Calu3 (cell line): ENCODE measurements at regions not wholly inside any gene's neighbourhood (a gene's known extent, or its start where the extent isn't known, plus 50 kb on each side); places are given as distances from the start of the nearest gene placed in this dataset.

Experiments
- BruUV-seq: library from RNA; stranded (reverse); fragments of 400-500 nt; replicated peaks from 2 replicates; lab custom pipeline; 2021; lab: Mats Ljungman, UMichigan
- CTCF ChIA-PET: fragments of 300-600 bp; sonication (Branson Sonifier 250); formaldehyde crosslinking; loops from one replicate; lab custom pipeline; 2022; ENCODE audit warnings: antibody characterized with exemption; lab: Charles Lee
- DNase-seq: peaks from one replicate; pipeline ENCODE4 v3.0.0; 2022
- H3K27ac Mint-ChIP-seq: one replicate; pipeline ENCODE4 v1.8.0; 2022; ENCODE audit warnings: mixed read lengths; ENCODE audit not compliant: unreplicated experiment
- H3K27me3 Mint-ChIP-seq: one replicate; pipeline ENCODE4 v1.8.0; 2022; ENCODE audit warnings: mixed read lengths; ENCODE audit not compliant: unreplicated experiment
- H3K36me3 Mint-ChIP-seq: one replicate; pipeline ENCODE4 v1.8.0; 2022; ENCODE audit warnings: mild to moderate bottlenecking, moderate library complexity, mixed read lengths; ENCODE audit not compliant: insufficient read depth, unreplicated experiment
- H3K4me1 Mint-ChIP-seq: one replicate; pipeline ENCODE4 v1.8.0; 2022; ENCODE audit warnings: mild to moderate bottlenecking, low read depth, mixed read lengths; ENCODE audit not compliant: unreplicated experiment
- H3K4me3 Mint-ChIP-seq: one replicate; pipeline ENCODE4 v1.8.0; 2022; ENCODE audit warnings: mild to moderate bottlenecking, low read depth, moderate library complexity, mixed read lengths; ENCODE audit not compliant: unreplicated experiment
- H3K9me3 Mint-ChIP-seq: one replicate; pipeline ENCODE4 v1.8.0; 2022; ENCODE audit warnings: low read depth, mixed read lengths; ENCODE audit not compliant: unreplicated experiment
- CTCF ChIP-seq: fragments of 200-600 bp; IDR thresholded peaks from one replicate; pipeline ENCODE4 v1.8.0; 2022; ENCODE audit warnings: antibody characterized with exemption; ENCODE audit not compliant: unreplicated experiment
- intact Hi-C: fragments of 100-400 bp; cut with micrococcal nuclease; formaldehyde crosslinking; loops from one replicate; pipeline ENCODE4 v1.10.0; 2022; ENCODE audit not compliant: unreplicated experiment

- H3K9me3 Mint-ChIP-seq = no peaks in the 10 kb centered on the region
- DNase-seq = no peak
- H3K27me3 Mint-ChIP-seq = no peaks in the 10 kb centered on the region
- no peak for TF ChIP-seq CTCF
- CTCF ChIA-PET = no interaction called here
- no TSS peak for BruUV-seq
- H3K27ac Mint-ChIP-seq = no peak overlapping the region
- no peaks in the 10 kb centered on the region for H3K36me3 Mint-ChIP-seq
- H3K4me3 Mint-ChIP-seq = no peak overlapping the region
- no peaks in the 10 kb centered on the region for H3K4me1 Mint-ChIP-seq
- intact Hi-C loops = no loop called here
These were observed 180.5 kb upstream of the B3GALT2 start for GRCh38 chr1:193366764-193367507.

- no peak overlapping the region for H3K4me3 Mint-ChIP-seq
- no peaks in the 10 kb centered on the region for H3K36me3 Mint-ChIP-seq
- no peak for DNase-seq
- no peaks in the 10 kb centered on the region for H3K27me3 Mint-ChIP-seq
- no peaks in the 10 kb centered on the region for H3K9me3 Mint-ChIP-seq
- CTCF ChIA-PET = interaction anchor here (0.6 kb wide), 1 partner anchor 195 kb away, joined by 4 read pairs; no protein-coding TSS in a partner anchor
- no TSS peak for BruUV-seq
- no peaks in the 10 kb centered on the region for H3K4me1 Mint-ChIP-seq
- no peak for TF ChIP-seq CTCF
- no peak overlapping the region for H3K27ac Mint-ChIP-seq
- intact Hi-C loops = no loop called here
These were observed 179.6 kb upstream of the B3GALT2 start for GRCh38 chr1:193365966-193366365.

- no TSS peak for BruUV-seq
- Mint-ChIP-seq H3K36me3 (peaks cover 5% of the 10 kb centered on the region), H3K27ac (no peak overlapping the region), H3K27me3 (no peaks in the 10 kb centered on the region), H3K4me1 (peaks cover 34% of the 10 kb centered on the region), H3K4me3 (no peak overlapping the region), H3K9me3 (peaks cover 2% of the 10 kb centered on the region)
- TF ChIP-seq CTCF = no peak
- no peak for DNase-seq
- CTCF ChIA-PET = no interaction called here
- intact Hi-C loops = loop anchor here (5.0 to 10.0 kb wide), 2 partner anchors 43 to 405 kb away; no protein-coding TSS in a partner anchor
These were observed 173.2 kb upstream of the B3GALT2 start for GRCh38 chr1:193359631-193360030.

GRCh38 chr1:193358419-193358818 is 172.0 kb upstream of the B3GALT2 start:
- TF ChIP-seq CTCF = no peak
- H3K27ac Mint-ChIP-seq = no peak overlapping the region
- DNase-seq = peak; percentile 11
- H3K4me3 Mint-ChIP-seq = no peak overlapping the region
- H3K36me3 Mint-ChIP-seq = peaks cover 5% of the 10 kb centered on the region
- no TSS peak for BruUV-seq
- H3K27me3 Mint-ChIP-seq = no peaks in the 10 kb centered on the region
- intact Hi-C loops = loop anchor here (5.0 to 10.0 kb wide), 2 partner anchors 44 to 406 kb away; no protein-coding TSS in a partner anchor
- H3K4me1 Mint-ChIP-seq = peaks cover 38% of the 10 kb centered on the region
- CTCF ChIA-PET = interaction anchor here (0.7 kb wide), 1 partner anchor 12 kb away, joined by 4 read pairs; no protein-coding TSS in a partner anchor
- H3K9me3 Mint-ChIP-seq = peaks cover 2% of the 10 kb centered on the region
